HG03064 (cell line): ENCODE measurements at regions not wholly inside any gene's neighbourhood (a gene's known extent, or its start where the extent isn't known, plus 50 kb on each side); places are given as distances from the start of the nearest gene placed in this dataset.

ENCODE experiments used
- ATAC-seq: cut with Tn5 transposase; IDR thresholded peaks from one replicate; pipeline ENCODE4 v1.9.1; 2021; ENCODE audit warnings: low read depth; ENCODE audit not compliant: unreplicated experiment

DNA sequence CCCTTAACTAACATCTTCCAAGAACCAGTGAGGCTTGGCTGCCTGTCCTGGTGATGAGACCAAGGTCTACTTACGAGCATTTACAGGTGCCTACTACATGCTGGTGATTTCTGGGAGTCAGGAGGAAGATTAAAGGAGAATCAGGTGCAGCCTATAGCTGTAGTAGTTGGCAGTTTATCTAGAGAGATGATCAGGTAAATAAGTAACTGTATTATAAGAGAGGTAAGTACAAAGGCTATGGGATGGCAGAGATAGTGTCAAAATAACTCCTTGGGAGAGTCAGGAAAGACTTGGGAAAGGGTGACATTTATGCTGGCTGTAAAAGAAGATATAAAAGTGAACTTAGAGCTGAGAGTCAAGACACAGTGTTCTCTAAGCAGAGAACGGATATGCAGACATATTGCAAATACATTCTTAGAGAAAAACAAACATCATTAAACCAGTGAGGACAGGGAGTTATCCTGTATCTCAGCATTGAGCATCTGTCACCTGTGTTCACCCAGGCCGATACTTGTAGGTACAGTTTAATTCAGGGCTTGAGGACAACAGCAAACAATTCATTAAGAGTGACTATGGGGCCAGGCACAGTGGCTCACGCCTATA, 49.7 kb upstream of the ACP3 start:
- no peak for ATAC-seq
